CD4-positive, alpha-beta T cell treated with Interleukin-2 at 100 ng/mL for 4 hours (primary cell): ENCODE measurements at regions not wholly inside any gene's neighbourhood (a gene's known extent, or its start where the extent isn't known, plus 50 kb on each side); places are given as distances from the start of the nearest gene placed in this dataset.

Experiments
- DNase-seq: peaks from one replicate; pipeline ENCODE4 v3.0.0-alpha.2; 2020; ENCODE audit warnings: low spot score

DNA sequence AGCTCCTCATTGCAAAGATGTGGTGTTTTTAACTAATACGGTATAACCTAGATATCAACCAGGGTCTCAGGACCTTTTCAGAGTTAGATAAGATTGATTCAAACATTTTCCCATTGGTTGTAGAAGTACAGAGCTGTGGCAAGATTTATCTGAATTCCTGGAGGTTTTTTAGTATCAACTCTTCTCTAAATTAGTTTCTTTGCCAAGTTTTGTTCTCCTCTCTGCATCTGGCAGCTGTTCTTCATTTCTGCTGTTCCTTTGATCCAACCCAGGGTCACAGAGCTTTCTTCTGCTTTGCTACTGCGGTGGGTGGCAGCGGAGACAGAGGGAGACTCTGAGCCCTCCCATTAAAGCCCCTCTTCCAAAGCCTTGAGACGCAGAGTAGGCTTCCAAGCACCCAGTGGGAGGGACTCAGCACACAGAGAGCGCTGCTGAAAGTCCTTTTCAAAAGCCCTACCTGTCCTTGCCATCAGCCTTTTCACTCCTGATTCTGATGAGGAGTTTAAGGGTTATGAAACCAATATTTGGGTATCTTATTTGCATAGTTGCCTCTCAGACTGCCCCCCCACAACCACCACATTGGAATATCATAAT lies 146.3 kb upstream of the EEPD1 start:
- DNase-seq = no peak

DNA sequence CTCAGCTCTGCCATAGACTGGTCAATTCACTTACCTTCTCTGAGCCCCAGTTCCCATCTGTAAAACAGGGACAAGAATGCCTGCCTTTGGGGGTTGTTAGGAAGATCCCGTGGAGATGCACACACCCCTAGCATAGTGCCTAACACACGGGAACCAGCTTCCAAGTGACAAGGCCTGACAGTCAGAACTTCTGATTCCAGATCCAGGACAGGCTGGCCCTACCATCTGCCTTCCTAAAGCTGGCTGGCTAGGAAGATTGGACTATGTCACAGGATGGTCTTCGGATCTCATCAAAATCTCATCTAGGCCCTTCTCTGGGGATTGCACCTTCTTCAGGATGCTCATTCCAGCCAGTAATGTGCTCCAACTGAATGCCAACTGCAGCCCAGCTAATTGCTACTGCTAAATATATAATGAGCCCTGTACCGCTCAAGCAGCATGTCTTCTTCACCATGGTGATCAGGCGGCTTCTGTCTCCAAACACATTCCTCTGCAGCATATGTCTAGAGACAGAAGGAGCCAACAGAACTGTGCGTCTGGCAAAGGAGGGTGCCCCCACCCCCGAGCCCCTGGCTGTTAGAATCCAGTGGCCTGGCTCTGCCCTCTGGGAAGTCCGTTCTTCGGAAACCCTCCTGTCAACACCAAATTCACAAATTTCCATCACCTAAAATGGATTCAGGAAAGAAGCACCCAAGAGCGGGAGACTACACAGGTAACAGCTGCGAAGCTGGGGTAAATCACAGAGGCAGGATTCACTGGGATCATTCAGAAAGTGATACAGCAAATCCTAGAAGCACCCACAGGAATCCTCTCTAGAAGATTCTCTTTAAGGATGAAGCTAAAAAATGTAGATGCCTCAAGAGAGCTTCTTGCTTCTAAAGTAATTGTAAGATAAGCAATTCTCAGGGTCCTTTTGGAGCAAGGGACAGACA lies 142.1 kb upstream of the EEPD1 start:
- no peak for DNase-seq

DNA sequence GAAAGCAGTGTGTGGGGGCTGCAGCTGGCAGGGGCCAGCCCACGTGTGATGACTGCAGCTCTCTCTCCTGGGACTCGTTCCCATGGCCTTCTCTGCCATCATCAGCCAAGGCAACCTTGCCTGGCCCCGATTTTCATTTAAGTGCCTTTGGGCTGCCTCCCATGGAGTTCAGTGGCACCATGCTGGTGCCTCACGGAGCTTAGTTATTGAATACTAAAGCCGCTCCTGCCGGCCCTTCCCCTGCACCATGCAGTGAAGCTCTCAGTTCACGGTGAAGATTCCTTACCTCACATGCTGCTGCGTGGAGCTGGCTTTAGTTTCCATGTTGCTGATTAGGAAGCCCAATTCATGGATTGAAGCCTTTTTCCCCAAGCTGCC lies 141.5 kb upstream of the EEPD1 start:
- no peak for DNase-seq

DNA sequence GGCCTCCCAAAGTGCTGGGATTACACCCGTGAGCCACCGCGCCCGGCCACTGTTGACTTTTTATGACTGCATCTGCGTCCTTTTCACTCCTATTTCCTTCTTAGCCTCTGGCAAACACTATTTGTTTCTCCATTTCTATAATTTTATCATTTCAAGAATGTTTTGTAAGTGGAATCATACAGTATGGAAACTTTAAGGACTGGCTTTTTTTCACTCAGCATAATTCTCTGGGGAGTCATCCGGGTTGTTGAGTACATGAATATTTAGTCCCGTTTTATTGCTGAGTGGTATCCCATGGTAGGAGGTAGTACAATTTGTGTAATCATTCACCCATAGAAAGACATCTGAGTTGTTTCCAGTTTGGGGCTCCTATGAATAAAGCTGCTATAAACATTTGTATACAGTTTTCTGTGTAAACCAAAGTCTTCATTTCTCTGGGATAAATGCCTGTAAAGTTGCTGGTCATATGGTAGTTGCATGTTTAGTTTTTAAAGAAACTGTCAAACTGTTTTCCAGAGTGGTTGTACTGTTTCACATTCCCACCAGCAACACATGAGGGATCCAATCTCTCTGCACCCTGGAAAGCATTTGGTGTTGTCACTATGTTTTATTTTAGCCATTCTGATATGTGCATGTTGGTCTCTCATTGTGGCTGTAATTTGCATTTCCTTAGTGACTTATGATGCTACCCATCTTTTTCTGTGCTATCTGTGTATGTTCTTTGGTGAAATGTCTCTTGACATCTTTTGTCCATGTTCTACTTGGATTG lies 139.6 kb upstream of the EEPD1 start:
- no peak for DNase-seq

DNA sequence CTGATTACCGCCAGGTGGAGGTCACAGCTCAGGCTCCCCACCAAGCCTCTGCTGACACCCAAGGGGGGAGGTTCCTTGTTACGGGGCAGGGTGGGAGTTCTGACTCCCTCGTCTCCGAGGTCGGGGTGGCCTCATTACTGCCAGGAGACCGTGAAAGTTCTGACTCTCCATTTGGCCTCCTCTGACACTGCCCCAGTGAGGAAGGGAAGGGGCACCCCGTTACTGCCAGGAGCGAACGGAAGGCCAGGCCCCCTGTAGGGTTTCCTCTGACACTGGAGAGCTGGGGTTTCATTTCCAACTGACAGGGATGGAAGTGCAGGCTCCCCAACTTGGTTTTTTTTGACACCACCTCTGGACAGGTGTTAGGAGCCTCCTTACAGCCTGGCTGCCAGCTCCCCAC lies 138.1 kb upstream of the EEPD1 start:
- no peak for DNase-seq

DNA sequence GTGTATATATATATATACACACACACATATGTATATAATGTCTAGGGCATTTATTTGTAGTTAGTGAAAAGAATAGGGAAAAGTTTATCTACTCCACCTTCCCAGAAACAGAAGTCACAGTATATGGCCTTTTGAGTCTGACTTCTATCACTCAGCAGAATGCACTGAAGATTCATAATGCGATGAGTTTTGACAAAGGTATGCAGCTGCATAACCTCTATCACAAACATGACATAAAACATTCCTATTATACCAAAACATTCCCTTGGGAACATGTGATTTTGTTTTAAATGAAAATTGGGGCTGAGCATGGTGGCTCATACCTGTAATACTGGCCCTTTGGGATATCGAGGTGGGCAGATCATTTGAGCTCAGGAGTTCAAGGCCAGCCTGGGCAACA lies 137.3 kb upstream of the EEPD1 start:
- no peak for DNase-seq

DNA sequence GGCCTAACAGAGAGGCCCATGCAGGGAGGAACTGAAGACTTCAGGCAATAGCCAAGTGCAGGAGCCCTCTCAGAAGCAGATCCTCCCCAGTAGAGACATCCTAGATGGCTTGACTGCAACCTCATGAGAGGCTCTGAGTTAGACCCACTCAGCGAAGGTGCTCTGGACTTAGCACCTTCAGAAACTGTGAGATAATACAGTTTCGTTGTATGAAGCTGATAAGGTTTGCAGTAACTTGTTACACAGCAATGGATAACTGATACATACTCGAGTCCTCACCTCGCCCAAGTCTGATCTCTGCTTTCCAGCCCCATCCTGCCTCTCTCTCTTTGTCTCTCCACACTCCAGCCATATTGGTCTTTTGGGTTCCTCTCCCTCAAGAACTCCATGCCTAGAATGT lies 136.4 kb upstream of the EEPD1 start:
- no peak for DNase-seq

DNA sequence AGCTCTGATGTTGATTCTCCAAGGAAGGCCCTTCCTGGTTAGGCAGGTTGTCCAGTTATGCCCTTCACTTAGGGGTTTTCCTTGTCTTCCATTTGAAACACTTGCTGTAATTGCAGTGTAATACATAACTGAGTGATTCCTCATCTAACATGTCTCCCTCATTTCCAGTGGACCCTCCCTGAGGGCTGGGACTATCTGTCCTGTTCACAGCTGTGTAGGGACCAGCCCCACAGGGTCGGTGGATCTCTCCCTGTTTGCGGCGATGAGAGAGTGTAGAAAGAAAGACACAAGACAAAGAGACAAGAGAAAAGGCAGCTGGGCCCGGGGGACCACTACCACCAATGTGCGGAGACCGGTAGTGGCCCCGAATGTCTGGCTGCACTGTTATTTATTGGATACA lies 135.9 kb upstream of the EEPD1 start:
- no peak for DNase-seq

DNA sequence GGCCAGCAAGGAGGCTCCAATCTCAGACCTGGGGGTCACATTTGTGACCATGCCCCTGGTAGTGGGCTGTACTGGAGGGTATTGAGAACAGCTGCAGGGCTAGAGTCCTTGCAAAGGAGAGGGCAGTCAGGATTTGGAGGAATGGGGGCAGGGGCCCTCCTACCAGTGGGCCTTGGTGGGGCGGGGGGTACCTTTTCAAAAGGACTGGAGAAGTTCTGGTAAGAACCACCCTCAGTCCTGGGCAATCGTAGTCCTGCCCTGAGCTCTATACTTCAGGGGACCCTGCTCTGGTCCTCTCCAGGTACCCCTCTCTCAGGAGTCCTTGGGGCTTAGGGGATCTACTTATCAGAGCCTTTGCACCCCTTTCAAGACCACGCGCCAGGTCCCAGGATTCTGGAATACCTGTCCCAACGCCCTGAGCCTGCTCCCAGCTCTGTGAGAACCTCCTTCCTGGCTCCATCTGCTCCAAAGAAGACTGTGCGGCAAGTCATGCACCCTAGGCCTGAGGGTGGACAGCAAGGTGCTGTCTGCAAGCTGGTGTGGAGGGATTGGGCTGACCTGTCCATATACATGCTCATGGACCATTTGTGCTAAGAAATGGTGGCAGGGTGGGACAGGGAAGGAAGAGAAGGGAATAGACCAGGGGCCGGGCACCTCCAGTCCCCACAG lies 134.1 kb upstream of the EEPD1 start:
- DNase-seq = no peak

DNA sequence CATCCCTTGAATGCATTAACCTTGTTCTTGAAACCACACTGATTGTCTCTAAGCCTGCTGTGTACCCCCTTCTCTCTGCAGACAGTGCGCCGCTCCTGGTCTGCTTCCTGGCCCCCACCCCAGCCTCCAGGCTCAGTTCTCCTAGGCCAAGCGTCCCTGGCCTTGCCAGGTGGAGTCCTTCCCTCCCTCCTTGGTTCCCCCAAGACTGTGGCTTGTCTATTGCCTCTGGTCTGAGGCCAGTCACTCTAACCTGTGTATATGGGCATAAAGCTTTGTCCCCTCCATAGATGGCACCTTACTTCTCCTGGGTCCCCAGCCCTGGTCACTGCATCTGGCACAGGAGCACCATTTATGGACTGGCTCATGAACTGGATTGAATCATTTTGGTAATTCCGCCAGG lies 133.5 kb upstream of the EEPD1 start:
- no peak for DNase-seq

DNA sequence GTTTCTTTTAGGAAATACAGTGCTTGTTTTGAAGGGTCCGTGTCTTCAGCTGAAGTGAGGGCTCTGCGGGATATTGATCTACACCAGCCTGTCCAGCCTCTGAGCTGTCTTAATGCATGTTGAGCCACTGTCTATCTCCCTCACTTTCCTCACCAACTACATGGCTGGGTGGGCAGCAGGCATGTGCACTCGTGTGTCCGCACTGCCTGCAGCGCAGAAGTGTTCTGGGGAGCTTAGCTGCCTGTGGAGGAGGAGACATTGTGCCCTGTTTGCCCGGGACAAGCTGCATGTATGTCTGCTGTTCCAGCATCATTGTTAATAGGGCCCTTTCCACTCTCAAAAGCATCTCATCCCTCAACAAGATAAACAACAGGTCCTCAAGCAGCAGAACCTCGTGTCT lies 133.1 kb upstream of the EEPD1 start:
- DNase-seq = no peak

DNA sequence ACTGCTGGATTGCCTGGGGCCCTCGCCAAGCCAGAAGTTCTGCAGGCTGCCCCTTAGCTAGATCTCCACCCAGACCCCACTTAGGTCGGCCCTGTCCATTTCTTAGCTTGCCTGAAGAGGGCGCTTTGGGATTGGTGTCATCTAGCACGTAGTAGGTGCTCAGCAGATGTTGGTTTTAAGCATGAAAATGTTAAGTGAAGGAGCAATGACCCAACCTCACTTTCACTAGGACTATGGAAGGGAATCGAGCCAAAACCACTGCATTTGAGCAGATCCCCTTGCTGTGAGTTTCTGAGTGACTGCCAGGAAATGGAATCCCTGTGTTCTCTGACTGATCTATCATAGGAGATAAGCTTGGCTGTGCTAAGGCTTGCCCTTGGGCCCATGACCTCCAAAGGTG lies 131.7 kb upstream of the EEPD1 start:
- DNase-seq = no peak

DNA sequence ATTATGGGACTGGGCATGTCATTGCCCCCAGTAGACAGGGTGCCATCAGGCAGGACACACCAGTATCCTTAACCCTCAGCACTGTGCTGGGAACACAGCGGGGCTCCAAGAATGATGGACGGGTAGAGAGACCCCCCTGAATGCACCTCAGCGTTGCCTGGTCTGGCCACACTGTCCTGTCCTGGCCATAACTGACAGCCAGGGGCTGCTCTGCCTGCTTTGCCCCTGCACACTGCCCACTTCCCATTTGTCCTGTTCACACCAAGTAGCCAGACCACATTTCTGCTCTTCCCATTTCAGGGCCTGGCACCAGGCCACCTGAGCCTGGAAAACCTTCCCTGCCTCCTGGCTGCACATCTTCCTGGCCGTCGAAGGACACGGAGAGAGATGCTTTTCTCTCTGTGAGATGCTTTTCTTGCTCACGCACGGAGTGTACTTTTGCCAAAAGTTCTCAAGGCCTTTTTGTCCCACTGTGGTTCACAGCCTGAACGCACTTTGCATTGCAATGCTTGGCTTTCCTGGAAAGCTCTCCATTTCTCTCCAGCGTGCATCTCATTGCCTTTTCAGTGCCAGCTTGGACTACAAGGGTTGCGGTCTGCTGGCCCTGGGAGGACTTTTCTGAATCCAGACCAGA lies 131.0 kb upstream of the EEPD1 start:
- no peak for DNase-seq

DNA sequence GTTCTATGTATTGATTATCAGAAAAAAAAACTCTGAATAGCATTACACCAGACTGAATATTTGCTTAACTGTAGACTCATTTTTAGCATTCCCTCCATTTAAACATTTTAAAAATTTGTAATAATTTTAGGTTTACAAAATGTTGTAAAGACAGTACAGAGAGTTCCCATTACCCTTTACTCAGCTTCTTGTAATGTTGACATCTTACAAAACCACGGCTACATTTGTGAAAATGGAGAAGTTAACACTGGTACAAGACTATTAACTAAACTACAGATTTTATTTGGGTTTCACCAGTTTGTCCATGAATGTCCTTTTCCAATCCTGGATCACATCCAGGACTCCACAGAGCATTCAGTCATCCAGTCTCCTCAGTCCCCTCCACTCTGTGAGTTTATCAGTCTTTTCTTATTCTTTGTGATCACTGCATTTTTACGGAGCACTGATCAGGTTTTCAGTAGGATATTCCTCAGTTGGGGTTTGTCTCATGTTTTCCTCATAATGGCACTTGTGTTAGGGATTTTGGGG lies 130.0 kb upstream of the EEPD1 start:
- DNase-seq = no peak

DNA sequence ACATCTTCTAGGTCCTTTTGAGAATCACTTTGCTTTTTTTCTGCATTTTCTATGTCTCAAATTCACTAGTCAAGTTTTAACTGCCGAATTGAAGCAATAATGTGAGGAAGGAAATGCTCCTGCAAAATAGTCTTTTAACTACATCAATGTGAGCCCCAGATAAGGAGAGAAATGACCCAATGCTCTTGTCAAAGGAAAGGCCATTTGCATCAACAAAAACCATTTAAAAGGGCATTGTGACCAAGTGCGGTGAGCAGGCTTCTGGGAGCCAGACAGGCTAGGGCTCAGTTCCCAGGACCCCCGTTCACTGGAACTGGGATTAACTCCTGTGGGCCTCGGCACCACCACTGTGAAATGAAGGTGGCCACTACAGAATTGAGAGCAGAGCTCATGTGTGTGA lies 127.9 kb upstream of the EEPD1 start:
- DNase-seq = no peak

DNA sequence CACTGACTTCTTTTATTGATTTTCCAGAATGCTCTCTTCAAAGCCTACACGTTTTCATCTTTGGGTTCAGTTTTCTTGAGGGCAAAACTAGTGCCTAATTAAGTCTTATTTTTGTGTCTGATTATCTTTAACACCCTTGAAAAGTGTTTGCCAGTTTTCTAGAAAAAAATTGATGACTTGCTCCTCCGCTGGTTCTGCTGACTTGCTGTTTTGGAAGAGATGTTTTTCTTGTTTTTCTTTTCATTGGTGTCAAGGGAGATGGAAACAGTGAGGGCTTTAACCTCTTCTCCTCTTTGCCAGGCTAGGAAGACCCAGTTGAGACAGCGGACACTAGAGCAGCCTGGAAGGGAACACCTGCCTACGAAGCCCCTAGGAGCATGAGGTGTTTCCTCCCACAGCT lies 123.7 kb upstream of the EEPD1 start:
- DNase-seq = no peak

DNA sequence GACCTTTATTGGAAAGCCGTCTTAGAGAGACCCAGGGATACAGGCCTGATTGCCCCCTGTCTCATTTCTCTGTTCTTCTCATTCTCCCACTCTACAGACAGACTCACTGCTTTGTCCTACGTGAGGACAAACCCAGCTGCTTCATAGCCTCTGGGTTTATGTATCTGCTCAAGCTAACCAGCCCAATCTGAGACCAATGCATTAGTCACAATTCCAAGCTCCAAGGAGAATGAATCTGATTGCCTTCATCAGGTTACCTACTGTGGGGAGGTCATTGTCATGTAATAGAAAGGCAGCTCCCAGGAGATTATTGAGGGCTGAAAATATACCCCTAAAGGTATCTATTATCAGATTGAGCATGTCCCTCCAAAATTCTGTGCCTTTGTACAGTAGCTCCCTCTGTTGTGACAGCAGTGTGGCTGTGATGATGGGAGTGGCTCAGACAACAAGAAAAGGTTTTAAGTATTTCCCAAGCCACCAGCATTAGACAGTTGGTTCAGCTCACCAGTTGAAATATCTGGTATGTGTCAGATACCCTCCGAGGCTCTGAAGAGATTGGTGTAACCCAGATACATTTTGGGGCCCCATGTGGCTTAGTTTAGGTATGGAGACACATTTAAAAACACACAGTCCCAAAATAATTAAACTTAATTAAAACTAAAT lies 123.1 kb upstream of the EEPD1 start:
- no peak for DNase-seq

DNA sequence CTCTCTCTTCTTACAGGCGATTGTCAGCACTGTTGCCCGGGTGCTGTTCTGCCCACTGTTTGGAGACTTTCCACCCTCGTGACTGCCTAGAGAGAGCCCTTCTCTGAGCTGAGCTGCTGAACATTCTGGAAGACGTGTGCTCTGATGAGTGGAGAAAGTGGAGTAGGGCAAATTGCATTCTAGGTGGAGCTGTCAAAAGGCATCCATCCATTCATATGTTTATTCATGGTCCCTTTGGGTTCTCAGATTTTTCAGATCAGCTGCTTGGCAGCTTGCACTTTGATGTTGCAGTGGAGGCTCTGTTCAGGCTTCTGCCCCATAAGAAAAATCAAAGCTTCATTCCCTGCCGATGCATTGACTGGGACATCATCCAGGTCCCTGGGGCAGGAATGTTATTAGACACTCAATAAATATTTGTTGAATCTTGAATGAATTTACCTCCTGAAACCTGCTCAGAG lies 120.7 kb upstream of the EEPD1 start:
- DNase-seq = no peak

DNA sequence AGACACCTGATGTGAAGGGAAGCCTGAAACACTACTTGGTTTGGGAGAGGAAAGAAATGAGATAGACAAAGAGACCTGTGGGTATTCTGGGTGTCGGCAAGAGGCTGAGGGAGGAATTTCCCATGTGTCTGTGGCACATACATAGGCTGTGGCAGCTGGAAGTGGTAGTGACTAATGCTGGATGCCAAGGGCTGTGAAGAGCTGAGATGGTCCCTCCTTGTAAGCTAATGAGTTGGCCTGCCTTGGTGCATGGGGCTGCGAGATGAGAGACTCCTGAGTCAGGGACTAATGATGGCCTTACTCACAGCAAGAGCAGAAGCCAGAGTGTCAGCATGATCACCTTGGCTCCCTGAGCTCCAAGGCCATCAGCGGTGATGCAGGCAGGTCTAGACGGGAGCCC lies 119.0 kb upstream of the EEPD1 start:
- DNase-seq = no peak

DNA sequence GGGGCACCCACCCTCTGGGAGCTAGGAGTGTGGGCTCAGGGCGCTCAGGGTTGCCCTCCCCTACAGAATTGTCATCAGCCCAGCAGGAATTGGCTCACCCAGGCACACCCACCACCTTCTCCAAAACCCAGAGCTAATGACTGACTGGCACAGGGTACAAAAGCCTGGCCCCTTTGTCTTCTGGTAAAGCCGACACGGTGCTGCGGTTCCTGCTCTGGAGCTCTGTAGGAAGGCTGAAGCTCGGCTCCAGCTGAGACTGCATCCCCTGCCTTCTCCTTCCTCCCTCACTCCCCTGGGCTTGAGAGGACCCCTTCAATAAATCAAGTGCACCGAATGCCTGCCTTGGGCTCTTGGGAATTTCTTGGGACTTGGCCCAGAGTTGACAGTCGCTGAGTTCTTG lies 117.9 kb upstream of the EEPD1 start:
- DNase-seq = no peak

DNA sequence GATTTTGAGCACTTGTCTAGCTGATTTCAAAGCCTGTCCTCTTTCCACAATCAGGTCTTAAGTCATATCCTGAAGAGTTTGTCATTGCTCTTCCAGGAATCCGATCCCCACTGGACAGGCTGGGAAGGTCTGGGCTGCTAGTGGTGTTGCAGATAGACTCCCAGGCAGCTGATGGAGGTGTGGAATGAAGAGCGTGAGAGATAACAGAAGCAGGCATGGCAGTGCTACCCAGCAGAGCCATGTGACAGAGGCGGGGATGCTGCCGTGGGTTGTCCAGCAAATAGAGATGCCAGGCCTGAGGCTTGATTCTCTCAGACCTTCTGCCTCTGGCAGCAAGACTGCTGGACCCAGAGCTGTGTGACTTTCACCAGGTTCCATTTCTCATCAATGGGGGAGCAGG lies 116.5 kb upstream of the EEPD1 start:
- no peak for DNase-seq
